K562 (cell line): ENCODE measurements at regions not wholly inside any gene's neighbourhood (a gene's known extent, or its start where the extent isn't known, plus 50 kb on each side); places are given as distances from the start of the nearest gene placed in this dataset.

Experiments used
- ARID2 ChIP-seq: fragments of 450-650 bp; IDR thresholded peaks from 2 replicates; pipeline ENCODE4 v1.6.1; 2017; ENCODE audit warnings: antibody characterized with exemption, mild to moderate bottlenecking
- CBX5 ChIP-seq: IDR thresholded peaks from 2 replicates; pipeline ENCODE4 v1.6.1; 2014; ENCODE audit warnings: low read depth, borderline replicate concordance
- CREM ChIP-seq: IDR thresholded peaks from 2 replicates; pipeline ENCODE4 v1.6.1; 2014; ENCODE audit warnings: antibody characterized with exemption, low read depth
- FOXJ2 ChIP-seq: fragments of 200-800 bp; sonication (Bioruptor generic); IDR thresholded peaks from 2 replicates; pipeline ENCODE4 v1.6.1; 2016; ENCODE audit warnings: missing genetic modification characterization, missing compliant biosample characterization
- GTF2A2 ChIP-seq: IDR thresholded peaks from 2 replicates; pipeline ENCODE4 v1.6.1; 2016; ENCODE audit warnings: mild to moderate bottlenecking, missing genetic modification characterization, missing compliant biosample characterization
- MEIS2 ChIP-seq: fragments of 450-650 bp; IDR thresholded peaks from 2 replicates; pipeline ENCODE4 v1.6.1; 2014; ENCODE audit warnings: mild to moderate bottlenecking; ENCODE audit not compliant: partially characterized antibody
- MYNN ChIP-seq, 2 experiments: sonication (generic); formaldehyde crosslinking in 1 of 2; IDR thresholded peaks; 2 replicates each; pipeline versions ENCODE4 v1.5.0 to v1.6.1; 2016 to 2020; ENCODE audit warnings: antibody characterized with exemption in 1 of 2, missing genetic modification reagents in 1 of 2
- POLR2H ChIP-seq: IDR thresholded peaks from 2 replicates; pipeline ENCODE4 v1.6.1; 2016; ENCODE audit warnings: missing genetic modification characterization, low read depth, mild to moderate bottlenecking, control low read depth, missing compliant biosample characterization, moderate library complexity
- RAD21 ChIP-seq, 2 experiments: fragments of 250-450 bp in 1 of 2; fragments of 450-650 bp in 1 of 2; sonication (Bioruptor Pico) in 1 of 2; formaldehyde crosslinking in 1 of 2; IDR thresholded peaks in 1 of 2; conservative IDR thresholded peaks in 1 of 2; 2 replicates each; pipeline versions ENCODE4 v1.4.0 to v1.8.0; 2020 to 2022; ENCODE audit warnings: mild to moderate bottlenecking in 2 of 2, moderate library complexity in 1 of 2
- TAL1 ChIP-seq: fragments of 450-650 bp; IDR thresholded peaks from 2 replicates; pipeline ENCODE4 v1.6.1; 2016; ENCODE audit warnings: mild to moderate bottlenecking
- TCF7L2 ChIP-seq: fragments of 150-350 bp; IDR thresholded peaks from 2 replicates; pipeline ENCODE4 v1.6.1; 2016; ENCODE audit warnings: low read depth, mild to moderate bottlenecking, low read length, moderate library complexity
- ZNF766 ChIP-seq: fragments of 200-800 bp; sonication (Bioruptor generic); conservative IDR thresholded peaks from 2 replicates; pipeline ENCODE4 v1.6.1; 2016; ENCODE audit warnings: missing genetic modification characterization, missing compliant biosample characterization
- TF ChIP-seq, protein P1 (sequence below): fragments of 450-650 bp; formaldehyde crosslinking; IDR thresholded peaks from 2 replicates; pipeline ENCODE4 v1.4.0; 2020; ENCODE audit warnings: mild to moderate bottlenecking, moderate library complexity

DNA sequence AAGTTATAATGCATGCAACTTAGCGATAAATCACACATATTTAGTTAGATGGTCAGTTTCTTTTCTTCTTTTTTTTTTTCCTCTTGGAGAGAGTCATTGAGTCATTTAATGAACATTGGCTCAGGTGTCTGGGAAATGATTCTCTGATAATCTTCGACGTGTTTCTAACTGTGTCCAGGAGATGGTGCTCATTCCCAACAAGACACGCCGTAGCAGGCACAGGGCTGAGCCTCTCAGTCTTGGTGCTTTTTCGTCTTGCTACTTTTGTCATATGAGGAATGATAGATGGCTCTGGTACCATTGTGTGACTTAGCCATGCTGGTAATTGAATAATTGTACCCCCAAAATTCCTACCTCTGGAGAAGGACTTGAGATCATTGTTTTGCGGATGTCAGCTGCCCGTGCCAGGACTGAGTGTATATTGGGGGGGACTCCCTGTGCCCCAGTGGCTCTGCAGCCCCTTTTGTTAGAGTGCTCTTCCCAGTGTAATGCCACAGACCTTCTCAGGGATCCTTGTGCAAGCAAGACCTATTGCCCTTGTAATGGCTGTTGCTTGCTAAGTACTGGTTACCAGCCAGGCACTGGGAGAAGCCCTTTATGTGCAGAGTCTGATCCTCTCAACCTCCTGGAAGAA lies 107.6 kb upstream of the CYRIA start (continued):
- TF ChIP-seq MYNN (IDR thresholded peaks at IDR 0.05) (no peak), MYNN (CRISPR knock-in tag; IDR thresholded peaks at IDR 0.05) (no peak), GTF2A2 (tag) (no peak), ARID2 (peak; percentile 63), CBX5 (no peak), ZNF766 (CRISPR knock-in tag) (no peak), CREM (peak; percentile 41; the same call in 1 of the 2 replicates), TAL1 (no peak), RAD21 (CRISPR knock-in tag; conservative IDR thresholded peaks at IDR 0.05 in 1 of 2, IDR thresholded peaks at IDR 0.05 in 1 of 2) (peak; percentile 84 to 87), FOXJ2 (no peak), POLR2H (tag) (no peak), MEIS2 (peak; percentile 31), TCF7L2 (no peak)
- TF ChIP-seq, protein P1, sequence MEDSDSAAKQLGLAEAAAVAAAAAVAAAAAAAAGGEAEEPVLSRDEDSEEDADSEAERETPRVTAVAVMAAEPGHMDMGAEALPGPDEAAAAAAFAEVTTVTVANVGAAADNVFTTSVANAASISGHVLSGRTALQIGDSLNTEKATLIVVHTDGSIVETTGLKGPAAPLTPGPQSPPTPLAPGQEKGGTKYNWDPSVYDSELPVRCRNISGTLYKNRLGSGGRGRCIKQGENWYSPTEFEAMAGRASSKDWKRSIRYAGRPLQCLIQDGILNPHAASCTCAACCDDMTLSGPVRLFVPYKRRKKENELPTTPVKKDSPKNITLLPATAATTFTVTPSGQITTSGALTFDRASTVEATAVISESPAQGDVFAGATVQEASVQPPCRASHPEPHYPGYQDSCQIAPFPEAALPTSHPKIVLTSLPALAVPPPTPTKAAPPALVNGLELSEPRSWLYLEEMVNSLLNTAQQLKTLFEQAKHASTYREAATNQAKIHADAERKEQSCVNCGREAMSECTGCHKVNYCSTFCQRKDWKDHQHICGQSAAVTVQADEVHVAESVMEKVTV (CRISPR knock-in tag): peak; percentile 57; the same call in 1 of the 2 replicates
- TF ChIP-seq, all 486 proteins: peak for 10
